ENCODE measurements at regions not wholly inside any gene's neighbourhood (a gene's known extent, or its start where the extent isn't known, plus 50 kb on each side); places are given as distances from the start of the nearest gene placed in this dataset.

- no peak for TF ChIP-seq CBX5 (IDR thresholded peaks at IDR 0.05; ENCODE audit: low read depth, low read length)
Observed at GRCh38 chr7:68222311-68222710, 1225.7 kb downstream of the TYW1 start (continued).

Measured in H1 (cell line).